ENCODE measurements at regions not wholly inside any gene's neighbourhood (a gene's known extent, or its start where the extent isn't known, plus 50 kb on each side); places are given as distances from the start of the nearest gene placed in this dataset.
A peak's percentile ranks its signal among the peaks of the same experiment; 100 is the strongest.

DNA sequence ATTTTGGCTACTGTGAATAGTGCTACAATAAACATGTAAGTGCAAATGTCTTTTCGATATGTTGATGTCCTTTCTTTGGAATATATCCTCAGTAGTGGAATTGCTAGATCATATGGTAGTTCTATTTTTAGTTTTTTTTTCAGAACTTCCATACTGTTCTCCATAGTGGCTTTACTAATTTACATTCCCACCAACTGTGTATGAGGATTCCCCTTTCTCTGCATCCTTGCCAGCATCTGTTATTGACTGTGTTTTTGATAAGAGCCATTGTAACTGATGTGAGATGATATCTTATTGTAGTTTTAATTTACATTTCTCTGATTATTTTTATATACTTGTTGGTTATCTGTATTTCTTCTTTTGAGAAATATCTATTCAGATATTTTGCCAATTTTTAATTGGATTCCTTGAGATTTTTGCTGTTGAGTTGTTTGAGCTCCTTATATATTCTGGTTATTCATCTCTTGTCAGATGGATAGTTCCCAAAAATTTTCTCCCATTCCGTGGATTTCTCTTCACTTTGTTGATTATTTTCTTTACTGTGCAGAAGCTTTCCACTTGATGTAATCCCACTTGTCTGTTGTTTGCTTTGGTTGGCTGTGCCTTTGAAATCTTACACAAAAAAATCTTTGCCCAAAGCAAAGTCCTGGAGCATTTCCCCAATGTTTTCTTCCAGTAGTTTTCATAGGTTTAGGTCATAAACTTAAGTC, 532.3 kb downstream of the PID1 start:
- no peak for DNase-seq
- H3K27ac ChIP-seq, result no peak overlapping the region
- TF ChIP-seq POLR2A (IDR thresholded peaks at IDR 0.05) (no peak), POLR2AphosphoS5 (IDR thresholded peaks at IDR 0.05) (no peak), EP300 (IDR thresholded peaks at IDR 0.05) (no peak)
- TF ChIP-seq, protein P1, sequence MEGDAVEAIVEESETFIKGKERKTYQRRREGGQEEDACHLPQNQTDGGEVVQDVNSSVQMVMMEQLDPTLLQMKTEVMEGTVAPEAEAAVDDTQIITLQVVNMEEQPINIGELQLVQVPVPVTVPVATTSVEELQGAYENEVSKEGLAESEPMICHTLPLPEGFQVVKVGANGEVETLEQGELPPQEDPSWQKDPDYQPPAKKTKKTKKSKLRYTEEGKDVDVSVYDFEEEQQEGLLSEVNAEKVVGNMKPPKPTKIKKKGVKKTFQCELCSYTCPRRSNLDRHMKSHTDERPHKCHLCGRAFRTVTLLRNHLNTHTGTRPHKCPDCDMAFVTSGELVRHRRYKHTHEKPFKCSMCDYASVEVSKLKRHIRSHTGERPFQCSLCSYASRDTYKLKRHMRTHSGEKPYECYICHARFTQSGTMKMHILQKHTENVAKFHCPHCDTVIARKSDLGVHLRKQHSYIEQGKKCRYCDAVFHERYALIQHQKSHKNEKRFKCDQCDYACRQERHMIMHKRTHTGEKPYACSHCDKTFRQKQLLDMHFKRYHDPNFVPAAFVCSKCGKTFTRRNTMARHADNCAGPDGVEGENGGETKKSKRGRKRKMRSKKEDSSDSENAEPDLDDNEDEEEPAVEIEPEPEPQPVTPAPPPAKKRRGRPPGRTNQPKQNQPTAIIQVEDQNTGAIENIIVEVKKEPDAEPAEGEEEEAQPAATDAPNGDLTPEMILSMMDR (IDR thresholded peaks at IDR 0.05), result no peak
- no peaks in the 10 kb centered on the region for H3K27me3 ChIP-seq
- WGBS, 2 donors, result 74 to 79% methylated on average over 2 of the region's 2 CpGs
- no peaks in the 10 kb centered on the region for H3K4me1 ChIP-seq
- no peak overlapping the region for H3K4me3 ChIP-seq
- ATAC-seq (ENCODE audit: low FRiP score in 2 of 2), result no peak
- H3K9me3 ChIP-seq, result no peaks in the 10 kb centered on the region
- no peaks in the 10 kb centered on the region for H3K36me3 ChIP-seq

DNA sequence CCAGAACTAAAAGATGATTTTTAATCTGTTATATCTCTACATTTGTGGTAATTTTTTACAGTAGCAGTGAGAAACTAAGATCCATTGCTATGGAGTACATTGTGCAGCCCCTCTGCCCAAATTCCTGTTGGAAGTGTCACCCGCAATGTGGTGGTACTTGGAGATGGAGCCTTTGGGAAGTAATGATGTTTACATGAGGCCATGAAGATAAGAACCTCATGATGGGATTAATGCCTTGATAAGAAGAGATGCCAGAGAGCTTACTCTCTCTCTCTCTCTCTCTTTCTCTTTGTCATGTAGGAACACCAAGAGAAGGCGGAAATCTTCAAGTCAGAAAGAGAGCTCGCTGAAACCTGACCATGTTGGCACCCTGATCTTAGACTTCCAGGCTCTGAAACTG, 535.4 kb downstream of the PID1 start:
- Histone ChIP-seq H3K4me3 (no peak overlapping the region), H3K27me3 (no peaks in the 10 kb centered on the region), H3K9me3 (no peaks in the 10 kb centered on the region), H3K4me1 (no peaks in the 10 kb centered on the region), H3K27ac (no peak overlapping the region), H3K36me3 (no peaks in the 10 kb centered on the region)
- 91 to 97% methylated on average over 3 of the region's 3 CpGs for WGBS, 2 donors
- TF ChIP-seq POLR2A (IDR thresholded peaks at IDR 0.05) (no peak), EP300 (IDR thresholded peaks at IDR 0.05) (no peak), POLR2AphosphoS5 (IDR thresholded peaks at IDR 0.05) (no peak)
- TF ChIP-seq, protein P1 (IDR thresholded peaks at IDR 0.05), result no peak
- no peak for DNase-seq
- no peak for ATAC-seq (ENCODE audit: low FRiP score in 2 of 2)

DNA sequence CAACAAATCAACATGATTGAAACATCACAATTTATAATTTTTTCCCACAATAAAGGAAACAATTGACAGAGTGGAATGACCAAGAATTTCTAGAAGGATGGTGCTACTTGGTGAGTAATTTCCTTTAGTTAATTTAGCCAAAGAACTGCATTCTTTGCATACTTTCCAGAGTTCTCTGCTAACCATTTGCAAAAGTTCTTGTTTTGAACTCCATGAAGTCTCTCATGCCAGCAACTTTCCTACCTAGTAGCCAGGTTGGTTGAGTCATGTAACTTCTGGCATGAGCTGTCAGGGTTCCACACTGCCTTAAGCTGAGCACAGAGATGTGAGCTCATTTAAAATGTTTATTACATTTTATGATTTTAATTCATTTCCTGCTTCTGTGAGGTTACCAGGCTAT, 539.6 kb downstream of the PID1 start:
- H3K4me1 ChIP-seq, result no peaks in the 10 kb centered on the region
- no peak overlapping the region for H3K4me3 ChIP-seq
- no peaks in the 10 kb centered on the region for H3K9me3 ChIP-seq
- H3K27me3 ChIP-seq, result no peaks in the 10 kb centered on the region
- H3K36me3 ChIP-seq, result no peaks in the 10 kb centered on the region
- DNase-seq (no peak), ATAC-seq (ENCODE audit: low FRiP score in 2 of 2) (peak in 1 of 2 donors; percentile 10)
- no peak overlapping the region for H3K27ac ChIP-seq
- TF ChIP-seq, protein P1 (IDR thresholded peaks at IDR 0.05), result no peak
- TF ChIP-seq POLR2AphosphoS5 (IDR thresholded peaks at IDR 0.05) (no peak), POLR2A (IDR thresholded peaks at IDR 0.05) (no peak), EP300 (IDR thresholded peaks at IDR 0.05) (no peak)

DNA sequence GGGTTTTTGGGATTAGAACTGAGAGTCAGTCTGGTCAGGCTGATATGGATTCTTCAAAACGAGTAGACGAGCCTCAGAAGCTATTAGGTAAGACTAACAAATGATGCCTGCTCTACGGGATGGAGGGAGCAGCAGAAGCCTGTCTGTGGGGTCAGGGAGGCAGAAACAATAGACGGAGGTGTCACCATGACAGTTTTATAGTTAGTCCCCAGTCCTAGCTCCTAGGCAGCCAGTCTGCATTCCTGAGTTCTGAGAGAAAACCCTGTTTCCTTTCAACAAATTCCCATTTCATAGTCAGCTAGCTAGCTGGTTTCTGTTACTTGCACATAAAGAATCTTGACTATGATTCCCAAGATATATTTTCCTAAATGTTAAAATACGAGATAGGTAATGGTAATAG, 542.1 kb downstream of the PID1 start:
- Histone ChIP-seq H3K4me1 (no peaks in the 10 kb centered on the region), H3K27me3 (no peaks in the 10 kb centered on the region), H3K9me3 (no peaks in the 10 kb centered on the region), H3K4me3 (no peak overlapping the region), H3K27ac (no peak overlapping the region), H3K36me3 (no peaks in the 10 kb centered on the region)
- no peak for DNase-seq
- TF ChIP-seq POLR2AphosphoS5 (IDR thresholded peaks at IDR 0.05), result no peak
- TF ChIP-seq, protein P1 (IDR thresholded peaks at IDR 0.05), result no peak
- no peak for TF ChIP-seq POLR2A (IDR thresholded peaks at IDR 0.05)
- no peak for TF ChIP-seq EP300 (IDR thresholded peaks at IDR 0.05)
- 46 to 56% methylated on average over 5 of the region's 5 CpGs for WGBS, 2 donors
- no peak for ATAC-seq (ENCODE audit: low FRiP score in 2 of 2)

DNA sequence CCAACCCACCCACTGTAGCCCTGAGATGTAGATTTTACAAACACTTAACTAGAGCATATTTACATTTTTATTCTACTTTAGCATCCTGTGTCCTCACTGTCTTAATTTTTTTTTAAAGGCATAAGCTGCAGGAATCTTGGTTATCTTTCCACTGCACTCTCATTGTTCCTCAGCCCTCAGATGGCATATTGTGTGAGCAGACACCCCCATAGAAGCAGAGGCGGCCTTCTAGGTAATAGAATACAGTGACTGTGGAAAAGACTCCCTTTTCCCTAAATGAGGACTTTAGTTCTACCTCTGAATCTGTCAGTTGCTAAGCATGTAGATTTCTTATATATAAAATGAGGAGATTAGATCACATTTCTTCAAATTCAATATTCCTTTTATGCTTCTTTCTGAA, 543.5 kb upstream of the SPHKAP start:
- Histone ChIP-seq H3K4me1 (no peaks in the 10 kb centered on the region), H3K36me3 (no peaks in the 10 kb centered on the region), H3K4me3 (no peak overlapping the region), H3K9me3 (no peaks in the 10 kb centered on the region), H3K27ac (no peak overlapping the region), H3K27me3 (no peaks in the 10 kb centered on the region)
- TF ChIP-seq, protein P1 (IDR thresholded peaks at IDR 0.05), result no peak
- TF ChIP-seq POLR2A (IDR thresholded peaks at IDR 0.05) (no peak), EP300 (IDR thresholded peaks at IDR 0.05) (no peak), POLR2AphosphoS5 (IDR thresholded peaks at IDR 0.05) (no peak)
- ATAC-seq (ENCODE audit: low FRiP score in 2 of 2) (no peak), DNase-seq (no peak)
- 75 to 89% methylated on average over 1 of the region's 1 CpG for WGBS, 2 donors
